ENCODE measurements at regions not wholly inside any gene's neighbourhood (a gene's known extent, or its start where the extent isn't known, plus 50 kb on each side); places are given as distances from the start of the nearest gene placed in this dataset.

- H3K27ac ChIP-seq = no peak overlapping the region
- TF ChIP-seq CTCF (conservative IDR thresholded peaks at IDR 0.05) = no peak
Observed at GRCh38 chr5:155134130-155134529, 120.6 kb downstream of the KIF4B start.

GRCh38 chr5:155136216-155136850 lies 122.8 kb downstream of the KIF4B start:
- no peak overlapping the region for H3K27ac ChIP-seq
- no peak for TF ChIP-seq CTCF (conservative IDR thresholded peaks at IDR 0.05)

- TF ChIP-seq CTCF (conservative IDR thresholded peaks at IDR 0.05) = no peak
- H3K27ac ChIP-seq = no peak overlapping the region
Observed at GRCh38 chr5:155137683-155138082, 124.1 kb downstream of the KIF4B start.

GRCh38 chr5:155140646-155141045 lies 127.1 kb downstream of the KIF4B start:
- TF ChIP-seq CTCF (conservative IDR thresholded peaks at IDR 0.05) = no peak

GRCh38 chr5:155144956-155145355 lies 131.4 kb downstream of the KIF4B start:
- no peak overlapping the region for H3K27ac ChIP-seq
- TF ChIP-seq CTCF (conservative IDR thresholded peaks at IDR 0.05) = no peak

More at GRCh38 chr5:155140646-155141045, 127.1 kb downstream of the KIF4B start:
- no peak overlapping the region for H3K27ac ChIP-seq

- peak; percentile 60; the same call in 1 of the 2 replicates for TF ChIP-seq CTCF (conservative IDR thresholded peaks at IDR 0.05)
- H3K27ac ChIP-seq = no peak overlapping the region
Observed at GRCh38 chr5:155147222-155147621, 133.7 kb downstream of the KIF4B start.

- H3K27ac ChIP-seq = no peak overlapping the region
- TF ChIP-seq CTCF (conservative IDR thresholded peaks at IDR 0.05) = no peak
Observed at GRCh38 chr5:155148694-155149093, 135.1 kb downstream of the KIF4B start.
